ENCODE measurements at regions not wholly inside any gene's neighbourhood (a gene's known extent, or its start where the extent isn't known, plus 50 kb on each side); places are given as distances from the start of the nearest gene placed in this dataset.
"Not testable (repeated sequence)": the region's sequence is repeated elsewhere in the genome, so short reads cannot be mapped to it uniquely, and the experiment has no call there.

- no peak for TF ChIP-seq CTCF (IDR thresholded peaks at IDR 0.05; ENCODE audit: borderline replicate concordance, control extremely low read depth, extremely low read depth, insufficient read depth, missing control alignments)
- no peak for DNase-seq (ENCODE audit: low spot score)
- in situ Hi-C loops (cut with MboI; ENCODE audit: low sequenced_read_pairs, unreplicated experiment), result no loop called here
Measured at GRCh38 chr2:17373741-17374140, 144.5 kb downstream of the RAD51AP2 start.

GRCh38 chr2:17373041-17373440, 145.2 kb downstream of the RAD51AP2 start:
- no peak for TF ChIP-seq CTCF (IDR thresholded peaks at IDR 0.05; ENCODE audit: borderline replicate concordance, control extremely low read depth, extremely low read depth, insufficient read depth, missing control alignments)
- DNase-seq (ENCODE audit: low spot score), result no peak
- in situ Hi-C loops (cut with MboI; ENCODE audit: low sequenced_read_pairs, unreplicated experiment), result no loop called here

- TF ChIP-seq CTCF (IDR thresholded peaks at IDR 0.05; ENCODE audit: borderline replicate concordance, control extremely low read depth, extremely low read depth, insufficient read depth, missing control alignments), result no peak
- in situ Hi-C loops (cut with MboI; ENCODE audit: low sequenced_read_pairs, unreplicated experiment), result no loop called here
- no peak for DNase-seq (ENCODE audit: low spot score)
Measured at GRCh38 chr2:17363846-17364245, 154.4 kb downstream of the RAD51AP2 start.

- DNase-seq (ENCODE audit: low spot score), result no peak
- in situ Hi-C loops (cut with MboI; ENCODE audit: low sequenced_read_pairs, unreplicated experiment), result no loop called here
- no peak for TF ChIP-seq CTCF (IDR thresholded peaks at IDR 0.05; ENCODE audit: borderline replicate concordance, control extremely low read depth, extremely low read depth, insufficient read depth, missing control alignments)
Measured at GRCh38 chr2:17362956-17363355, 155.3 kb downstream of the RAD51AP2 start.

GRCh38 chr2:17355608-17356329, 162.5 kb downstream of the RAD51AP2 start:
- peak; percentile 17 for DNase-seq (ENCODE audit: low spot score)
- TF ChIP-seq CTCF (IDR thresholded peaks at IDR 0.05; ENCODE audit: borderline replicate concordance, control extremely low read depth, extremely low read depth, insufficient read depth, missing control alignments), result no peak
- in situ Hi-C loops (cut with MboI; ENCODE audit: low sequenced_read_pairs, unreplicated experiment), result no loop called here

GRCh38 chr2:17353263-17353662, 165.0 kb downstream of the RAD51AP2 start:
- no peak for TF ChIP-seq CTCF (IDR thresholded peaks at IDR 0.05; ENCODE audit: borderline replicate concordance, control extremely low read depth, extremely low read depth, insufficient read depth, missing control alignments)
- no peak for DNase-seq (ENCODE audit: low spot score)
- in situ Hi-C loops (cut with MboI; ENCODE audit: low sequenced_read_pairs, unreplicated experiment), result no loop called here

- DNase-seq (ENCODE audit: low spot score); in situ Hi-C loops (cut with MboI; ENCODE audit: low sequenced_read_pairs, unreplicated experiment): not testable (repeated sequence)
Measured at GRCh38 chr2:17342692-17343091, 175.5 kb downstream of the RAD51AP2 start.

Data from GM13976 (cell line).